K562 (cell line): ENCODE measurements at regions not wholly inside any gene's neighbourhood (a gene's known extent, or its start where the extent isn't known, plus 50 kb on each side); places are given as distances from the start of the nearest gene placed in this dataset.

Experiments used
- ARID2 ChIP-seq: fragments of 450-650 bp; IDR thresholded peaks from 2 replicates; pipeline ENCODE4 v1.6.1; 2017; ENCODE audit warnings: antibody characterized with exemption, mild to moderate bottlenecking
- SAFB ChIP-seq: fragments of 200-400 bp; formaldehyde crosslinking; IDR thresholded peaks from 2 replicates; pipeline ENCODE4 v1.6.1; 2017; ENCODE audit warnings: low read depth, low read length, borderline replicate concordance
- TF ChIP-seq, protein P1 (sequence below), 2 experiments: fragments of 450-650 bp; IDR thresholded peaks; 2 replicates each; pipeline ENCODE4 v1.6.1; 2016; ENCODE audit warnings: mild to moderate bottlenecking in 2 of 2, borderline replicate concordance in 1 of 2, low read depth in 1 of 2, moderate library complexity in 1 of 2

DNA sequence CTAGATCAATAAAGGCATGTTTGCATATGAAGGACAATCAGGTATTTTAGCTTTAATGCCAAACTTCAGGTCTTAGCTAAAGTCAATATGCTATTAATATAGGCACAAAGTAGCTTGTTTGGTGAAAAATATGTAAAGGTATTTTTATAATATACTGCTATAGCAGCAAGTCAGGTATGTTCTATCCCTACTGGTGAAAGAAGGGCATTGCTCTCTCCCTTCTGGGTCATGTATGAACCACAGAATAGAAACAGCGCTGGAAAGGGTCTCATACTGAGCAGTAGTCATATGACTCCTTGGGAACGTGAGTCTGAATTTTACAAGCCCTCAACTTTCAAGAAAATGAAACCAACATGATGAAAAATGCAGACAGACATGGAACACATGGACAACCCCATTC, 314.6 kb downstream of the GRIN2B start (continued):
- TF ChIP-seq, protein P1, sequence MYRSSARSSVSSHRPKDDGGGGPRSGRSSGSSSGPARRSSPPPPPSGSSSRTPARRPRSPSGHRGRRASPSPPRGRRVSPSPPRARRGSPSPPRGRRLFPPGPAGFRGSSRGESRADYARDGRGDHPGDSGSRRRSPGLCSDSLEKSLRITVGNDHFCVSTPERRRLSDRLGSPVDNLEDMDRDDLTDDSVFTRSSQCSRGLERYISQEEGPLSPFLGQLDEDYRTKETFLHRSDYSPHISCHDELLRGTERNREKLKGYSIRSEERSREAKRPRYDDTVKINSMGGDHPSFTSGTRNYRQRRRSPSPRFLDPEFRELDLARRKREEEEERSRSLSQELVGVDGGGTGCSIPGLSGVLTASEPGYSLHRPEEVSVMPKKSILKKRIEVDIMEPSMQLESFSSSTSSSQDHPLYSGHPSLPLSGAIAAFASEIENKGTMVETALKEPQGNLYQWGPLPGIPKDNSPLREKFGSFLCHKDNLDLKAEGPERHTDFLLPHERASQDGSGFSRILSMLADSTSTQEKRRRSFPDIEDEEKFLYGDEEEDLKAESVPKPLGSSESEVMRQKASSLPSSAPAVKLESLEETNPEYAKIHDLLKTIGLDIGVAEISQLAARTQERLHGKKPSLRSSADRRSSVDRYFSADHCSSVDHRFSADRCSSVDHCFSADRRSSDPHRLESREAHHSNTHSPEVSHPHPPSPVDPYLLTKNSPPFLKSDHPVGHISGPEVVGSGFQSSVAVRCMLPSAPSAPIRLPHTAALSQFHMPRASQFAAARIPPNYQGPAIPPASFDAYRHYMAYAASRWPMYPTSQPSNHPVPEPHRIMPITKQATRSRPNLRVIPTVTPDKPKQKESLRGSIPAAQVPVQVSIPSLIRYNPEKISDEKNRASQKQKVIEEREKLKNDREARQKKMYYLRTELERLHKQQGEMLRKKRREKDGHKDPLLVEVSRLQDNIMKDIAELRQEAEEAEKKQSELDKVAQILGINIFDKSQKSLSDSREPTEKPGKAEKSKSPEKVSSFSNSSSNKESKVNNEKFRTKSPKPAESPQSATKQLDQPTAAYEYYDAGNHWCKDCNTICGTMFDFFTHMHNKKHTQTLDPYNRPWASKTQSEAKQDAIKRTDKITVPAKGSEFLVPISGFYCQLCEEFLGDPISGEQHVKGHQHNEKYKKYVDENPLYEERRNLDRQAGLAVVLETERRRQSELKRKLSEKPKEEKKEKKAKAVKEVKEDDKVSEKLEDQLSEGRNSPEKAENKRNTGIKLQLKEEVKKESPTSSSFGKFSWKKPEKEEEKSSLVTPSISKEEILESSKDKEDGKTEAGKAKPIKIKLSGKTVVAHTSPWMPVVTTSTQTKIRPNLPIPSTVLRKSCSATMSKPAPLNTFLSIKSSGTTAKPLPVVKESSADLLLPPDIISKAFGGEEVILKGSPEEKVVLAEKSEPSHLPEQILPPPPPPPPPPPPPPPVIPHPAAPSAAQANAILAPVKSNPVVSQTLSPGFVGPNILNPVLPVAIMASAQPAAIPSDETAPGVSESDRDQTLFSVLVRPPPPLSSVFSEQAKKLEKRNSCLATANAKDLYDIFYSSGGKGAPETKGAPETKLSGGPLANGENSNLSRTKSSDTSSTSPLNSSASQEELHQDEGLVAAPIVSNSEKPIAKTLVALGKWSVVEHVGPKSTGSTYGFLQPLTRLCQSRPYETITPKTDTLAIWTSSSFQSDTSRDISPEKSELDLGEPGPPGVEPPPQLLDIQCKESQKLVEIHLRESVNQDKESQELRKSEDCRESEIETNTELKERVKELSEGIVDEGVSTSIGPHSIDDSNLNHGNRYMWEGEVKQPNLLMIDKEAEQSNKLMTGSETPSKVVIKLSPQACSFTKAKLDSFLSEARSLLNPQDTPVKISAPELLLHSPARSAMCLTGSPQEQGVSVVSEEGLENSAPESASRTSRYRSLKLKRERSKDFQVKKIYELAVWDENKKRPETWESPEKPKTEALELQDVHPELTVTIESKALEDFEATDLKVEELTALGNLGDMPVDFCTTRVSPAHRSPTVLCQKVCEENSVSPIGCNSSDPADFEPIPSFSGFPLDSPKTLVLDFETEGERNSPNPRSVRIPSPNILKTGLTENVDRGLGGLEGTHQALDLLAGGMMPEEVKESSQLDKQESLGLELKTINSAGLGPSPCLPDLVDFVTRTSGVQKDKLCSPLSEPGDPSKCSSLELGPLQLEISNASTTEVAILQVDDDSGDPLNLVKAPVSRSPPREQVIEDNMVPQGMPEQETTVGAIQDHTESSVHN (IDR thresholded peaks at IDR 0.05; ENCODE audit: borderline replicate concordance in 1 of 2, low read depth in 1 of 2): no peak
- TF ChIP-seq SAFB (no peak), ARID2 (no peak)
